Vagina (tissue), 2 donors: ENCODE measurements at regions not wholly inside any gene's neighbourhood (a gene's known extent, or its start where the extent isn't known, plus 50 kb on each side); places are given as distances from the start of the nearest gene placed in this dataset.

ENCODE experiments used
- DNase-seq, 2 donors: peaks; one replicate each; pipeline ENCODE4 v3.0.0-alpha.2; 2017; ENCODE audit errors: extremely low spot score in 2 of 2
- H3K27ac ChIP-seq: fragments of 200-600 bp; sonication (generic); one replicate; pipeline ENCODE4 v1.5.1; 2019
- H3K27me3 ChIP-seq: fragments of 200-600 bp; sonication (generic); one replicate; pipeline ENCODE4 v1.5.1; 2019
- H3K36me3 ChIP-seq, 2 donors: fragments of 200-600 bp; sonication (generic); one replicate each; pipeline ENCODE4 v1.5.1; 2017 to 2019
- H3K4me1 ChIP-seq: fragments of 200-600 bp; sonication (generic); one replicate; pipeline ENCODE4 v1.5.1; 2019
- H3K4me3 ChIP-seq, 2 donors: fragments of 200-600 bp; sonication (generic); 1 replicate in 1 of 2; 2 replicates in 1 of 2; pipeline ENCODE4 v1.5.1; 2016 to 2019
- H3K9me3 ChIP-seq: fragments of 200-600 bp; sonication (generic); one replicate; pipeline ENCODE4 v1.5.1; 2019
- CTCF ChIP-seq, 3 experiments: fragments of 450-650 bp in 2 of 3; fragments of 200-600 bp in 1 of 3; sonication (generic) in 1 of 3; IDR thresholded peaks; one replicate each; pipeline ENCODE4 v1.5.1; 2017 to 2019; ENCODE audit warnings: antibody characterized with exemption in 3 of 3, mild to moderate bottlenecking in 2 of 3, moderate library complexity in 2 of 3
- POLR2A ChIP-seq, 2 donors: fragments of 450-650 bp; IDR thresholded peaks; one replicate each; pipeline ENCODE4 v1.6.1; 2017; ENCODE audit warnings: antibody characterized with exemption in 2 of 2, mild to moderate bottlenecking in 2 of 2, moderate library complexity in 2 of 2
- POLR2AphosphoS5 ChIP-seq, 2 donors: sonication (generic); formaldehyde crosslinking; IDR thresholded peaks; one replicate each; pipeline ENCODE4 v1.9.0; 2017; ENCODE audit warnings: antibody characterized with exemption in 2 of 2, mild to moderate bottlenecking in 2 of 2, low read depth in 1 of 2; ENCODE audit not compliant: insufficient read depth in 1 of 2
- intact Hi-C: fragments of 100-400 bp; cut with DNase I; formaldehyde crosslinking; loops from one replicate; pipeline ENCODE4 v1.15.1; 2023

- no peaks in the 10 kb centered on the region for H3K9me3 ChIP-seq
- intact Hi-C loops = no loop called here
- H3K4me1 ChIP-seq = no peaks in the 10 kb centered on the region
- DNase-seq = no peak
- no peaks in the 10 kb centered on the region for H3K27me3 ChIP-seq
- TF ChIP-seq POLR2AphosphoS5 (IDR thresholded peaks at IDR 0.05; ENCODE audit: insufficient read depth in 1 of 2, low read depth in 1 of 2) = no peak
- TF ChIP-seq CTCF (IDR thresholded peaks at IDR 0.05) = no peak
- H3K27ac ChIP-seq = no peak overlapping the region
- no peaks in the 10 kb centered on the region for H3K36me3 ChIP-seq
- H3K4me3 ChIP-seq = no peak overlapping the region
These were observed 289.8 kb downstream of the PCDH7 start for GRCh38 chr4:31009926-31010325.

- DNase-seq = no peak
- H3K27me3 ChIP-seq = no peaks in the 10 kb centered on the region
- TF ChIP-seq CTCF (IDR thresholded peaks at IDR 0.05) (no peak), POLR2AphosphoS5 (IDR thresholded peaks at IDR 0.05; ENCODE audit: insufficient read depth in 1 of 2, low read depth in 1 of 2) (no peak), POLR2A (IDR thresholded peaks at IDR 0.05) (no peak)
- H3K4me3 ChIP-seq = no peak overlapping the region
- intact Hi-C loops = no loop called here
- H3K36me3 ChIP-seq = no peaks in the 10 kb centered on the region
- no peaks in the 10 kb centered on the region for H3K9me3 ChIP-seq
- no peak overlapping the region for H3K27ac ChIP-seq
- H3K4me1 ChIP-seq = no peaks in the 10 kb centered on the region
These were observed 295.0 kb downstream of the PCDH7 start for GRCh38 chr4:31015123-31015522.

GRCh38 chr4:31016322-31017061, 296.3 kb downstream of the PCDH7 start:
- Histone ChIP-seq H3K27me3 (no peaks in the 10 kb centered on the region), H3K36me3 (no peaks in the 10 kb centered on the region), H3K27ac (no peak overlapping the region), H3K4me3 (no peak overlapping the region), H3K9me3 (no peaks in the 10 kb centered on the region), H3K4me1 (no peaks in the 10 kb centered on the region)
- no peak for DNase-seq
- intact Hi-C loops = no loop called here
- TF ChIP-seq POLR2A (IDR thresholded peaks at IDR 0.05) (no peak), POLR2AphosphoS5 (IDR thresholded peaks at IDR 0.05; ENCODE audit: insufficient read depth in 1 of 2, low read depth in 1 of 2) (no peak), CTCF (IDR thresholded peaks at IDR 0.05) (no peak)

- Histone ChIP-seq H3K27ac (no peak overlapping the region), H3K36me3 (no peaks in the 10 kb centered on the region), H3K27me3 (no peaks in the 10 kb centered on the region), H3K4me3 (no peak overlapping the region), H3K9me3 (no peaks in the 10 kb centered on the region), H3K4me1 (no peaks in the 10 kb centered on the region)
- TF ChIP-seq POLR2A (IDR thresholded peaks at IDR 0.05) = no peak
- TF ChIP-seq CTCF (IDR thresholded peaks at IDR 0.05) = no peak
- no peak for TF ChIP-seq POLR2AphosphoS5 (IDR thresholded peaks at IDR 0.05; ENCODE audit: insufficient read depth in 1 of 2, low read depth in 1 of 2)
- DNase-seq = no peak
- intact Hi-C loops = no loop called here
These were observed 300.2 kb downstream of the PCDH7 start for GRCh38 chr4:31020363-31020762.

- Histone ChIP-seq H3K27me3 (no peaks in the 10 kb centered on the region), H3K27ac (no peak overlapping the region), H3K9me3 (no peaks in the 10 kb centered on the region), H3K4me3 (no peak overlapping the region), H3K36me3 (no peaks in the 10 kb centered on the region), H3K4me1 (no peaks in the 10 kb centered on the region)
- no peak for DNase-seq
- intact Hi-C loops = no loop called here
- no peak for TF ChIP-seq POLR2A (IDR thresholded peaks at IDR 0.05)
- no peak for TF ChIP-seq POLR2AphosphoS5 (IDR thresholded peaks at IDR 0.05; ENCODE audit: insufficient read depth in 1 of 2, low read depth in 1 of 2)
- no peak for TF ChIP-seq CTCF (IDR thresholded peaks at IDR 0.05)
These were observed 300.8 kb downstream of the PCDH7 start for GRCh38 chr4:31021008-31021407.
